CD4-positive, alpha-beta T cell (primary cell): ENCODE measurements at regions not wholly inside any gene's neighbourhood (a gene's known extent, or its start where the extent isn't known, plus 50 kb on each side); places are given as distances from the start of the nearest gene placed in this dataset.

ENCODE experiments used
- ATAC-seq: fragments of 200-7000 bp; cut with Tn5 transposase; one replicate; pipeline ENCODE4 v1.10.0; 2022; ENCODE audit warnings: mild to moderate bottlenecking; ENCODE audit not compliant: poor library complexity
- CTCF ChIA-PET: fragments of 350-600 bp; sonication (Branson Sonifier 250); formaldehyde crosslinking; loops from one replicate; lab custom pipeline; 2021; ENCODE audit warnings: antibody characterized with exemption, inconsistent platforms; lab: Charles Lee
- POLR2A ChIA-PET: fragments of 350-600 bp; sonication (Branson Sonifier 250); formaldehyde crosslinking; loops from one replicate; lab custom pipeline; 2021; ENCODE audit warnings: antibody characterized with exemption, inconsistent platforms; lab: Charles Lee
- DNase-seq, 14 experiments: peaks; one replicate each; pipeline ENCODE4 v3.0.0-alpha.2; 2013 to 2020; ENCODE audit warnings: mixed read lengths in 2 of 14
- H3K27ac ChIP-seq, 2 donors: one replicate each; pipeline versions ENCODE4 v1.5.1 to v1.7.0; 2013; ENCODE audit warnings: low read length in 2 of 2, low read depth in 1 of 2, mild to moderate bottlenecking in 1 of 2
- H3K27me3 ChIP-seq, 2 experiments: 1 replicate in 1 of 2; 2 replicates in 1 of 2; pipeline versions ENCODE4 v1.6.1 to v1.7.0; 2013; ENCODE audit warnings: low read length in 2 of 2, control low read depth in 1 of 2, mild to moderate bottlenecking in 1 of 2, moderate library complexity in 1 of 2; ENCODE audit not compliant: insufficient read depth in 2 of 2, control insufficient read depth in 1 of 2
- H3K36me3 ChIP-seq: one replicate; pipeline ENCODE4 v1.6.1; 2013; ENCODE audit warnings: low read length, control low read depth; ENCODE audit not compliant: insufficient read depth
- H3K4me1 ChIP-seq: one replicate; pipeline ENCODE4 v1.6.1; 2013; ENCODE audit warnings: low read length, control low read depth; ENCODE audit not compliant: insufficient read depth
- H3K4me3 ChIP-seq: one replicate; pipeline ENCODE4 v1.5.1; 2013; ENCODE audit warnings: mild to moderate bottlenecking, low read length, moderate library complexity
- H3K9me3 ChIP-seq, 2 experiments: 1 replicate in 1 of 2; 2 replicates in 1 of 2; pipeline versions ENCODE4 v1.6.1 to v1.7.0; 2013; ENCODE audit warnings: low read length in 2 of 2, mild to moderate bottlenecking in 2 of 2, control low read depth in 1 of 2, moderate library complexity in 1 of 2; ENCODE audit not compliant: control insufficient read depth in 1 of 2, insufficient read depth in 1 of 2
- H3K27ac Mint-ChIP-seq: one replicate; pipeline ENCODE4 v1.8.0; 2020; ENCODE audit warnings: mixed read lengths
- H3K27me3 Mint-ChIP-seq: one replicate; pipeline ENCODE4 v1.8.0; 2021; ENCODE audit warnings: mixed read lengths
- H3K36me3 Mint-ChIP-seq: one replicate; pipeline ENCODE4 v1.8.0; 2021; ENCODE audit warnings: low read depth, mixed read lengths
- H3K4me1 Mint-ChIP-seq: one replicate; pipeline ENCODE4 v1.8.0; 2021; ENCODE audit warnings: low read depth, mixed read lengths
- H3K4me3 Mint-ChIP-seq: one replicate; pipeline ENCODE4 v1.8.0; 2020; ENCODE audit warnings: mild to moderate bottlenecking, mixed read lengths
- H3K9me3 Mint-ChIP-seq: one replicate; pipeline ENCODE4 v1.8.0; 2020; ENCODE audit warnings: mixed read lengths
- intact Hi-C, 2 experiments: fragments of 100-400 bp; cut with DNase I in 1 of 2; cut with micrococcal nuclease in 1 of 2; formaldehyde crosslinking; loops; one replicate each; pipeline versions ENCODE4 v1.15.1 to v1.9.0; 2023 to 2025; cut with DNase I, micrococcal nuclease
- TF ChIP-seq, protein P1 (sequence below): fragments of 200-600 bp; IDR thresholded peaks from one replicate; pipeline ENCODE4 v1.8.0; 2022; ENCODE audit warnings: antibody characterized with exemption, mild to moderate bottlenecking

- no peak overlapping the region for H3K4me3 Mint-ChIP-seq
- no peaks in the 10 kb centered on the region for H3K4me1 Mint-ChIP-seq
- no peaks in the 10 kb centered on the region for H3K36me3 Mint-ChIP-seq
- no peak overlapping the region for H3K4me3 ChIP-seq
- H3K9me3 ChIP-seq: peaks cover 0 to 30% of the 10 kb centered on the region in 2 experiments
- DNase-seq: no peak
- CTCF ChIA-PET: no interaction called here
- TF ChIP-seq, protein P1, sequence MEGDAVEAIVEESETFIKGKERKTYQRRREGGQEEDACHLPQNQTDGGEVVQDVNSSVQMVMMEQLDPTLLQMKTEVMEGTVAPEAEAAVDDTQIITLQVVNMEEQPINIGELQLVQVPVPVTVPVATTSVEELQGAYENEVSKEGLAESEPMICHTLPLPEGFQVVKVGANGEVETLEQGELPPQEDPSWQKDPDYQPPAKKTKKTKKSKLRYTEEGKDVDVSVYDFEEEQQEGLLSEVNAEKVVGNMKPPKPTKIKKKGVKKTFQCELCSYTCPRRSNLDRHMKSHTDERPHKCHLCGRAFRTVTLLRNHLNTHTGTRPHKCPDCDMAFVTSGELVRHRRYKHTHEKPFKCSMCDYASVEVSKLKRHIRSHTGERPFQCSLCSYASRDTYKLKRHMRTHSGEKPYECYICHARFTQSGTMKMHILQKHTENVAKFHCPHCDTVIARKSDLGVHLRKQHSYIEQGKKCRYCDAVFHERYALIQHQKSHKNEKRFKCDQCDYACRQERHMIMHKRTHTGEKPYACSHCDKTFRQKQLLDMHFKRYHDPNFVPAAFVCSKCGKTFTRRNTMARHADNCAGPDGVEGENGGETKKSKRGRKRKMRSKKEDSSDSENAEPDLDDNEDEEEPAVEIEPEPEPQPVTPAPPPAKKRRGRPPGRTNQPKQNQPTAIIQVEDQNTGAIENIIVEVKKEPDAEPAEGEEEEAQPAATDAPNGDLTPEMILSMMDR: no peak
- POLR2A ChIA-PET: no interaction called here
- intact Hi-C loops: no loop called here
- no peak overlapping the region for H3K27ac Mint-ChIP-seq
- no peaks in the 10 kb centered on the region for H3K9me3 Mint-ChIP-seq
- H3K27ac ChIP-seq: no peak overlapping the region
- H3K4me1 ChIP-seq: no peaks in the 10 kb centered on the region
- no peak for ATAC-seq
- no peaks in the 10 kb centered on the region for H3K27me3 Mint-ChIP-seq
- H3K36me3 ChIP-seq: no peaks in the 10 kb centered on the region
- no peaks in the 10 kb centered on the region for H3K27me3 ChIP-seq
Measured at GRCh38 chr5:4942831-4943178, 197.3 kb upstream of the ADAMTS16 start.

DNA sequence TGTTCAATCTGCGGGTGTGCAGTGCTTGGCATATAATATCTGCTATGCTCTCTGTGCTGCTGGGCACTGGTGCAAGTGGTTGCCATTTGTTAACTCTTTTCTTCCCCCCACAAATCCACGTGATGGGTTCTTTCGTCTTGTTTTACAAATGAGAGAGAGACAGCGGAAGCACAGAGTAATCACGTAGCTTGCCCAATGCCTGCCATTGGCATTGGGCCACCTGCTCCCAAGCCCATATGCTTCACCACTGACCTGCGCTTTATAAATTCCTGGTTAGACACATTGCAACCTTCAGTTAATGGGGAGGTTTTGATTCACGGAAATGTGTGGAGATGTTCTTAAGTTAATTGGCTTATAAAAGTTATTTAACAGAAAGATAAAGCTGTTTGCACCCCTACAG, 194.8 kb upstream of the ADAMTS16 start:
- intact Hi-C loops: no loop called here
- DNase-seq (no peak), ATAC-seq (no peak)
- ChIA-PET POLR2A (no interaction called here), CTCF (no interaction called here)
- no peak overlapping the region for H3K4me3 ChIP-seq
- Mint-ChIP-seq H3K27me3 (no peaks in the 10 kb centered on the region), H3K4me3 (no peak overlapping the region), H3K27ac (no peak overlapping the region), H3K4me1 (no peaks in the 10 kb centered on the region), H3K9me3 (peaks cover 3% of the 10 kb centered on the region), H3K36me3 (no peaks in the 10 kb centered on the region)
- no peaks in the 10 kb centered on the region for H3K4me1 ChIP-seq
- H3K9me3 ChIP-seq: peaks cover 0 to 29% of the 10 kb centered on the region in 2 experiments
- no peak overlapping the region for H3K27ac ChIP-seq
- no peaks in the 10 kb centered on the region for H3K27me3 ChIP-seq
- TF ChIP-seq, protein P1: no peak
- no peaks in the 10 kb centered on the region for H3K36me3 ChIP-seq

DNA sequence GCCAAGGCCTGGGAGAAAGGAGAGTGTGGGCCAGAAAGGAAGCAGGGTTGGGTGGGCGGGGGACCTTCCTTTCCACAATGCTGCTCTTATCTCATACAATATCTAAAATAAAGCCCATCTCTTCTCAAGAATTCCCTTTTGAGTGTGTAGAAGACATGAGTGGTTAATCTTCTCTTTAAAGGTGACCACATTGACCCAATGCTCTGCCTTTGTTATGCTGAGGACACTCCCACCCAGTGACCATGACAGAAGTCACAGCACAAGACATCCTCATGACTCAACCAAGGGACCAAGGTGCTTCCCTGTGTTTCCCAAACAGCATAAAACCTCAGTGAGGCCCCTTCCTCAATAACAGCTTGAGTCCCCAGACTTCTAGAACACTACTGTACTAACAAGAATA, 193.0 kb upstream of the ADAMTS16 start:
- no peaks in the 10 kb centered on the region for H3K36me3 Mint-ChIP-seq
- intact Hi-C loops: no loop called here
- no peaks in the 10 kb centered on the region for H3K4me1 Mint-ChIP-seq
- Histone ChIP-seq H3K36me3 (no peaks in the 10 kb centered on the region), H3K4me1 (no peaks in the 10 kb centered on the region), H3K27ac (no peak overlapping the region), H3K9me3 (peaks cover 0 to 25% of the 10 kb centered on the region in 2 experiments), H3K4me3 (no peak overlapping the region), H3K27me3 (no peaks in the 10 kb centered on the region)
- H3K27ac Mint-ChIP-seq: no peak overlapping the region
- ChIA-PET POLR2A (no interaction called here), CTCF (no interaction called here)
- DNase-seq: no peak
- H3K27me3 Mint-ChIP-seq: no peaks in the 10 kb centered on the region
- no peak overlapping the region for H3K4me3 Mint-ChIP-seq
- TF ChIP-seq, protein P1: no peak
- H3K9me3 Mint-ChIP-seq: peaks cover 3% of the 10 kb centered on the region
- ATAC-seq: no peak
